Esophagus squamous epithelium (tissue), 4 donors: ENCODE measurements at regions not wholly inside any gene's neighbourhood (a gene's known extent, or its start where the extent isn't known, plus 50 kb on each side); places are given as distances from the start of the nearest gene placed in this dataset.

ENCODE experiments used
- CTCF ChIP-seq, 6 experiments: fragments of 450-650 bp in 4 of 6; fragments of 200-600 bp in 2 of 6; sonication (generic) in 2 of 6; IDR thresholded peaks; one replicate each; pipeline ENCODE4 v1.5.1; 2016 to 2019; ENCODE audit warnings: antibody characterized with exemption in 6 of 6, mild to moderate bottlenecking in 4 of 6, moderate library complexity in 4 of 6
- POLR2A ChIP-seq, 4 donors: fragments of 450-650 bp; IDR thresholded peaks; one replicate each; pipeline ENCODE4 v1.6.1; 2017; ENCODE audit warnings: antibody characterized with exemption in 4 of 4, mild to moderate bottlenecking in 4 of 4, moderate library complexity in 3 of 4

- TF ChIP-seq POLR2A (IDR thresholded peaks at IDR 0.05) (no peak), CTCF (IDR thresholded peaks at IDR 0.05) (no peak)
Measured at GRCh38 chr4:181661090-181661489, 582.1 kb upstream of the TENM3 start.
